SK-N-SH treated with all-trans-retinoic acid at 6 μM for 48 hours (cell line): ENCODE measurements at regions not wholly inside any gene's neighbourhood (a gene's known extent, or its start where the extent isn't known, plus 50 kb on each side); places are given as distances from the start of the nearest gene placed in this dataset.

Experiments
- ARNTL ChIP-seq: fragments of 450-650 bp; formaldehyde crosslinking; IDR thresholded peaks from 2 replicates; pipeline ENCODE4 v1.5.0; 2020; ENCODE audit warnings: low read depth, mild to moderate bottlenecking, moderate library complexity, borderline replicate concordance
- GLIS3 ChIP-seq: fragments of 250-450 bp; sonication (Bioruptor Pico); IDR thresholded peaks from 2 replicates; pipeline ENCODE4 v1.5.0; 2020; ENCODE audit warnings: mild to moderate bottlenecking, moderate library complexity
- ISL1 ChIP-seq: fragments of 250-450 bp; sonication (Bioruptor Pico); IDR thresholded peaks from 2 replicates; pipeline ENCODE4 v2.1.2; 2022; ENCODE audit warnings: mild to moderate bottlenecking, moderate library complexity
- OSR1 ChIP-seq: fragments of 250-450 bp; sonication (Bioruptor Pico); IDR thresholded peaks from 2 replicates; pipeline ENCODE4 v1.8.0; 2022; ENCODE audit warnings: moderate library complexity, mild to moderate bottlenecking, inconsistent platforms
- SNAI2 ChIP-seq: fragments of 250-450 bp; sonication (Bioruptor Pico); IDR thresholded peaks from 2 replicates; pipeline ENCODE4 v1.5.0; 2020; ENCODE audit warnings: mild to moderate bottlenecking, moderate library complexity
- TF ChIP-seq, protein P1 (sequence below): fragments of 250-450 bp; sonication (Bioruptor Pico); IDR thresholded peaks from 2 replicates; pipeline ENCODE4 v1.5.0; 2020; ENCODE audit warnings: mild to moderate bottlenecking, moderate library complexity
- TF ChIP-seq, protein P2 (sequence below): fragments of 250-450 bp; sonication (Bioruptor Pico); IDR thresholded peaks from 2 replicates; pipeline ENCODE4 v1.5.1; 2020; ENCODE audit warnings: low read depth, mild to moderate bottlenecking, moderate library complexity

DNA sequence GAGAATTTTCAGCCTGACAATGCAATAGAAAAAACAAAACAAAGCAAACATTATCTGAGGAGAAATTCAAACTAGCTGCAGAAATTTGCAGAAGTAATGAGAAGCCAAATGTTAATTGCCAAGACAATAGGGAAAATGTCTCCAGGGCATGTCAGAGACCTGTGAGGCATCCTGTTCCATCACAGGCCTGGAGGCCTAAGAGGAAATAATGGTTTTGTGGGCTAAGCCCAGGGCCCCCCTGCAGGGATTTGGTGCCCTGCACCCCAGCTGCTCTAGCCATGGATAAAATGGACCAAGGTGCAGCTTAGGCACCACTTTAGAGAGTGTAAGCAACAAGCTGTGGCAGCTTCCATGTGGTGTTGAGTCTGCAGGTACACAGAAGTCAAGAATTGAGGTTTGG lies 401.2 kb upstream of the NECTIN3 start:
- TF ChIP-seq ARNTL (CRISPR knock-in tag) (no peak), OSR1 (CRISPR knock-in tag) (no peak), SNAI2 (CRISPR knock-in tag) (no peak), GLIS3 (no peak), ISL1 (CRISPR knock-in tag) (no peak)
- TF ChIP-seq, protein P1, sequence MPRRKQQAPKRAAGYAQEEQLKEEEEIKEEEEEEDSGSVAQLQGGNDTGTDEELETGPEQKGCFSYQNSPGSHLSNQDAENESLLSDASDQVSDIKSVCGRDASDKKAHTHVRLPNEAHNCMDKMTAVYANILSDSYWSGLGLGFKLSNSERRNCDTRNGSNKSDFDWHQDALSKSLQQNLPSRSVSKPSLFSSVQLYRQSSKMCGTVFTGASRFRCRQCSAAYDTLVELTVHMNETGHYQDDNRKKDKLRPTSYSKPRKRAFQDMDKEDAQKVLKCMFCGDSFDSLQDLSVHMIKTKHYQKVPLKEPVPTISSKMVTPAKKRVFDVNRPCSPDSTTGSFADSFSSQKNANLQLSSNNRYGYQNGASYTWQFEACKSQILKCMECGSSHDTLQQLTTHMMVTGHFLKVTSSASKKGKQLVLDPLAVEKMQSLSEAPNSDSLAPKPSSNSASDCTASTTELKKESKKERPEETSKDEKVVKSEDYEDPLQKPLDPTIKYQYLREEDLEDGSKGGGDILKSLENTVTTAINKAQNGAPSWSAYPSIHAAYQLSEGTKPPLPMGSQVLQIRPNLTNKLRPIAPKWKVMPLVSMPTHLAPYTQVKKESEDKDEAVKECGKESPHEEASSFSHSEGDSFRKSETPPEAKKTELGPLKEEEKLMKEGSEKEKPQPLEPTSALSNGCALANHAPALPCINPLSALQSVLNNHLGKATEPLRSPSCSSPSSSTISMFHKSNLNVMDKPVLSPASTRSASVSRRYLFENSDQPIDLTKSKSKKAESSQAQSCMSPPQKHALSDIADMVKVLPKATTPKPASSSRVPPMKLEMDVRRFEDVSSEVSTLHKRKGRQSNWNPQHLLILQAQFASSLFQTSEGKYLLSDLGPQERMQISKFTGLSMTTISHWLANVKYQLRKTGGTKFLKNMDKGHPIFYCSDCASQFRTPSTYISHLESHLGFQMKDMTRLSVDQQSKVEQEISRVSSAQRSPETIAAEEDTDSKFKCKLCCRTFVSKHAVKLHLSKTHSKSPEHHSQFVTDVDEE (CRISPR knock-in tag), result no peak
- TF ChIP-seq, protein P2, sequence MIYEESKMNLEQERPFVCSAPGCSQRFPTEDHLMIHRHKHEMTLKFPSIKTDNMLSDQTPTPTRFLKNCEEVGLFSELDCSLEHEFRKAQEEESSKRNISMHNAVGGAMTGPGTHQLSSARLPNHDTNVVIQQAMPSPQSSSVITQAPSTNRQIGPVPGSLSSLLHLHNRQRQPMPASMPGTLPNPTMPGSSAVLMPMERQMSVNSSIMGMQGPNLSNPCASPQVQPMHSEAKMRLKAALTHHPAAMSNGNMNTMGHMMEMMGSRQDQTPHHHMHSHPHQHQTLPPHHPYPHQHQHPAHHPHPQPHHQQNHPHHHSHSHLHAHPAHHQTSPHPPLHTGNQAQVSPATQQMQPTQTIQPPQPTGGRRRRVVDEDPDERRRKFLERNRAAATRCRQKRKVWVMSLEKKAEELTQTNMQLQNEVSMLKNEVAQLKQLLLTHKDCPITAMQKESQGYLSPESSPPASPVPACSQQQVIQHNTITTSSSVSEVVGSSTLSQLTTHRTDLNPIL (CRISPR knock-in tag), result no peak
